ENCODE measurements at regions not wholly inside any gene's neighbourhood (a gene's known extent, or its start where the extent isn't known, plus 50 kb on each side); places are given as distances from the start of the nearest gene placed in this dataset.

GRCh38 chr7:153301936-153302335 is 542.4 kb downstream of the ACTR3B start:
- TF ChIP-seq POLR2A (IDR thresholded peaks at IDR 0.05) (no peak), EP300 (IDR thresholded peaks at IDR 0.05; ENCODE audit: low read depth) (no peak)
- TF ChIP-seq, protein P1, sequence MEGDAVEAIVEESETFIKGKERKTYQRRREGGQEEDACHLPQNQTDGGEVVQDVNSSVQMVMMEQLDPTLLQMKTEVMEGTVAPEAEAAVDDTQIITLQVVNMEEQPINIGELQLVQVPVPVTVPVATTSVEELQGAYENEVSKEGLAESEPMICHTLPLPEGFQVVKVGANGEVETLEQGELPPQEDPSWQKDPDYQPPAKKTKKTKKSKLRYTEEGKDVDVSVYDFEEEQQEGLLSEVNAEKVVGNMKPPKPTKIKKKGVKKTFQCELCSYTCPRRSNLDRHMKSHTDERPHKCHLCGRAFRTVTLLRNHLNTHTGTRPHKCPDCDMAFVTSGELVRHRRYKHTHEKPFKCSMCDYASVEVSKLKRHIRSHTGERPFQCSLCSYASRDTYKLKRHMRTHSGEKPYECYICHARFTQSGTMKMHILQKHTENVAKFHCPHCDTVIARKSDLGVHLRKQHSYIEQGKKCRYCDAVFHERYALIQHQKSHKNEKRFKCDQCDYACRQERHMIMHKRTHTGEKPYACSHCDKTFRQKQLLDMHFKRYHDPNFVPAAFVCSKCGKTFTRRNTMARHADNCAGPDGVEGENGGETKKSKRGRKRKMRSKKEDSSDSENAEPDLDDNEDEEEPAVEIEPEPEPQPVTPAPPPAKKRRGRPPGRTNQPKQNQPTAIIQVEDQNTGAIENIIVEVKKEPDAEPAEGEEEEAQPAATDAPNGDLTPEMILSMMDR (IDR thresholded peaks at IDR 0.05) = no peak
